PC-9 (cell line): ENCODE measurements at regions not wholly inside any gene's neighbourhood (a gene's known extent, or its start where the extent isn't known, plus 50 kb on each side); places are given as distances from the start of the nearest gene placed in this dataset.

Source experiments
- EZH2 ChIP-seq: fragments of 200-600 bp; sonication (generic); IDR thresholded peaks from 2 replicates; pipeline ENCODE4 v1.8.0; 2017; ENCODE audit warnings: antibody characterized with exemption, low read depth
- TF ChIP-seq, protein P1 (sequence below): fragments of 200-600 bp; sonication (generic); conservative IDR thresholded peaks from 2 replicates; pipeline ENCODE4 v1.6.1; 2017; ENCODE audit warnings: mixed run types, antibody characterized with exemption, mild to moderate bottlenecking, moderate library complexity

DNA sequence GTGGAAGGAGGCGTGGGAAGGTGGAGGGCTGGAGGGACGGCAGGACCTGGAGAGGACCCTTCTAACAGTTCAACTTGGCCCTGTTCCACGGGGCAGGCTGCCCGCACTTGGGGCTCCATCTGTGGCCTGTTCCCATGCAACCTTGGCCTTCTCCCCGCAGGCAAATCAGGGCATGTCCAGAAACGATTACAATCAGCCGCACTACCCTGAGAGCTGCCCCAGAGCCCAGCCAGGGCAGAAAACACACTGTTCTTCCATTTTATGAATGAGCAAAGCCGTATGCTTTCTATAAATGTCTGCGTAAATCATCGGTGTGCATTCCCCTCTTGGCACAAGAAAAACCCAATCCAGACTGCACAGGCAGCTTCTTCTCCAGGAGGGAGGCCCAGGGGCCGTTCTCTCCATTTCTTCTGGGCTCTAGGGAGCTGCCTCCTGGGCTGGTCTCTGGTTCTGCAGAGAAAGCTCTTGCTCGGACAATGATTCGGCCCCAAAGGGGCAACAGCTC, 228.7 kb downstream of the SOX9 start:
- TF ChIP-seq, protein P1, sequence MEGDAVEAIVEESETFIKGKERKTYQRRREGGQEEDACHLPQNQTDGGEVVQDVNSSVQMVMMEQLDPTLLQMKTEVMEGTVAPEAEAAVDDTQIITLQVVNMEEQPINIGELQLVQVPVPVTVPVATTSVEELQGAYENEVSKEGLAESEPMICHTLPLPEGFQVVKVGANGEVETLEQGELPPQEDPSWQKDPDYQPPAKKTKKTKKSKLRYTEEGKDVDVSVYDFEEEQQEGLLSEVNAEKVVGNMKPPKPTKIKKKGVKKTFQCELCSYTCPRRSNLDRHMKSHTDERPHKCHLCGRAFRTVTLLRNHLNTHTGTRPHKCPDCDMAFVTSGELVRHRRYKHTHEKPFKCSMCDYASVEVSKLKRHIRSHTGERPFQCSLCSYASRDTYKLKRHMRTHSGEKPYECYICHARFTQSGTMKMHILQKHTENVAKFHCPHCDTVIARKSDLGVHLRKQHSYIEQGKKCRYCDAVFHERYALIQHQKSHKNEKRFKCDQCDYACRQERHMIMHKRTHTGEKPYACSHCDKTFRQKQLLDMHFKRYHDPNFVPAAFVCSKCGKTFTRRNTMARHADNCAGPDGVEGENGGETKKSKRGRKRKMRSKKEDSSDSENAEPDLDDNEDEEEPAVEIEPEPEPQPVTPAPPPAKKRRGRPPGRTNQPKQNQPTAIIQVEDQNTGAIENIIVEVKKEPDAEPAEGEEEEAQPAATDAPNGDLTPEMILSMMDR: no peak
- TF ChIP-seq EZH2: no peak
